GM19324 (cell line): ENCODE measurements at regions not wholly inside any gene's neighbourhood (a gene's known extent, or its start where the extent isn't known, plus 50 kb on each side); places are given as distances from the start of the nearest gene placed in this dataset.
"Not testable (repeated sequence)": the region's sequence is repeated elsewhere in the genome, so short reads cannot be mapped to it uniquely, and the experiment has no call there.

Experiments
- ATAC-seq: cut with Tn5 transposase; IDR thresholded peaks from one replicate; pipeline ENCODE4 v1.9.1; 2021; ENCODE audit warnings: mild to moderate bottlenecking, moderate library complexity; ENCODE audit not compliant: unreplicated experiment, low FRiP score

GRCh38 chr2:33906129-33906528 is 307.0 kb upstream of the FAM98A start:
- ATAC-seq = not testable (repeated sequence)

DNA sequence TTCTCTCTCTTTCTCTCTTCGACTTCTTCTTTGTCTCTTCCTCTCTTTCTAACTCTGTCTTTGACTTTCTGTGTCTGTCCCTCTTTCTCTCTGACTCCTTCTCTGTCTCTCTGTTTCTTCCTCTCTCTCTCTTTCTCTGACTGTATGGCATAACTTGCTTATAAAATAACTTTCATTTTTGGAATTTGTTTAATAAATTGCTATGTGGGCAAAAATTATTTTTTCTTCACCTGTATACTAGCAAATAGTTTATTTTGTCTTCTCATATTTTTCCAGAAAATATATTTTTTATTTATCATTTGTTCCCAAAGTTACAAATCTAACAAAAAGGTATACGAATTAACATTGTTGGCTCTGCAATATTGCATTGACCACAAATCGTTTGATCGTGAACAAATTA is 305.7 kb upstream of the FAM98A start:
- no peak for ATAC-seq

DNA sequence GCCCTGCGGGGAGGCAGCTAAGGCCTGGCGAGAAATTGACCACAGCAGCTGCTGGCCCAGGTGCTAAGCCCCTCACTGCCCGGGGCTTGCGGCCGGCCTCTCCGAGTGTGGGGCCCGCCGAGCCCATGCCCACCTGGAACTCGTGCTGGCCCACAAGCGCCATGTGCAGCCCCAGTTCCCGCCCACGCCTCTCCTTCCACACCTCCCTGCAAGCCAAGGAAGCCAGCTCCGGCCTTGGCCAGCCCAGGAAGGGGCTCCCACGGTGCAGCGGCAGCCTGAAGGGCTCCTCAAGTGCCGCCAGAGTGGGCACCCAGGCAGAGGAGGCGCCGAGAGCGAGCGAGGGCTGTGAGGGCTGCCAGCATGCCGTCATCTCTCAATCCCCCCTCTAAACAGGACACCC is 304.6 kb upstream of the FAM98A start:
- ATAC-seq = no peak

GRCh38 chr2:33903215-33903614 is 304.1 kb upstream of the FAM98A start:
- ATAC-seq = no peak

DNA sequence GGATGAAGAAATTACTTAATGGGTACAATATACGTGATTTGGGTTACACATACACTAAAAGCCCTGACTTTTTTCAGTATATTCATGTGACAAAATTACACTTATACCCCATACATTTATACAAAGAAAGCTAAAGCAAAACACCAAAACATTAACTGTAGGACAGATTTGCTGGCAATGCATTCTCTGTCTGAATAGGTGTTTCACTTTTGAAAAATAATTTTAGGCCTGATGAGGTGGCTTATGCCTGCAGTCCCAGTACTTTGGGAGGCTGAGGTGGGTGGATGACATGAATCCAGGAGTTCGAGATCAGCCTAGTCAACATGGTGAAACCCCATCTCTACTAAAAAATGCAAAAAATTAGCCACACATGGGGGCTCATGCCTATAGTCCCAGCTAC is 301.5 kb upstream of the FAM98A start:
- ATAC-seq = no peak

DNA sequence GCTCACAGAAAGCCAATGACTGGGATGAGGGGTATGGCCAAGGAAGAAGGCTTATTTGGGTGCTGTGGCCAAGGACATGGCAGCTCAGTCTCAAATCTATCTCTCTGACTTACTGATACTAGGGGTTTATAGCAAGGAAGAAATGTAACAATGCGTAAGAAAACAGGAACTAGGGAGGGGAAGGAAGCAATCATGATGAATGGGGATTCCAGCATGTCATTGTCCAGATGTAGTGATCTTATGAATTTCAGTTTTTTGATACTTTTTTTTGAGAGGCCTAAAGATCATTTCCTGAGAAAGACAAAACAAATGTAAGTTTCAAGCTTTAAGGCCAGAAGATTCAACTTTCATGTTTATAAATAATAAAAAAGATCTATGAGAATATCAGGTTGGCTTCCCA is 298.6 kb upstream of the FAM98A start:
- no peak for ATAC-seq

- ATAC-seq = no peak
Observed at GRCh38 chr2:33893824-33894223, 294.7 kb upstream of the FAM98A start.

DNA sequence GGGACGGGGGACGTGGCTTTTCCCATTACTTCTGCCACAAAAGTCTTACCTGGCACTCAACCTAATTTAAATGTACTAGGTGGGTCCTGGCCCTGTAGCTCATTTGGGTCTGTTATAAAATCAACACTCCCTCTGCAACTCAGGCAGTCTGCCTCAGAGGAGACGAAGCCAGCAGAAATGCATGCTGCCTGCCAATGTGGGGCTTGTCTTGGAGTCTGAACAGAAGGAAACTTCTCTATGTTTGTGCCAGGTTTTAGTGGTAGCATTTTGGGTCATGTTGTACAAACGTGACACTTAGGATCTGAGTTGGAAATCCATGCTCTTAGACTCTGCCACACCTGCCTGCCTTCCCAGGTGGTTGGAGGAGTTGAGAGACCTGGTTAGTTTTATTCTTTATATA is 292.5 kb upstream of the FAM98A start:
- ATAC-seq = no peak

GRCh38 chr2:33890686-33891085 is 291.6 kb upstream of the FAM98A start:
- ATAC-seq = no peak

DNA sequence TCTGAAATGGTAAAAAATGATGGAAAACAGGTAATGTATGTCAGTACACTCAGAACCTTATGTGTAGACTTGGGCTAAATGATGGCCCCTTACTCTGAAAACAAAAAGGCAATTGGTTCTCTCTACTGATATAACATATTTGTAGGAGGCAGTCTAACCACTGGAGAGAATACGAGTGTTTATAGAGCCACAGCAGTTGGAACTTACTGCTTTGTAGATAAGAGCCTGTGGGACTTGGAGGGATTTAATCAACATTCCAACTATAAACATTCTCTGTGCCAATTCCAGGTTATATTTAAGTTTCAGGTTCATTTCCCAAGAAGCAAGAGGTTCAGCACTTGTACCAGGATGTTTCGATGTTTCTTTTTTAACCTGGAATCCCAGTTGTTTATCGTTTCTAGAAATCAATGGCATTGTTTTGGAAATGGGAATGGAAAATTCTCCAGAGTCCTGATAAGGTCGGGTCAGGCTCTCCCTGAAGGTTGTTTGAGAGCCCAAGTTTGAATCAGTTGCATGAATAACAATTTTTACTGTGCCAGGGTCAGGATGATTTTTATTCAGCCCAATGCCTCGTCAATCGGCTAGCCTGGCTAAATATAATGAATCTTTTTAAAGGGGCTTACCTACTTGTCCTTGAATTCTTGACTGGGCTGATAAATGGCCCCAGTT is 278.4 kb upstream of the FAM98A start:
- ATAC-seq = no peak

DNA sequence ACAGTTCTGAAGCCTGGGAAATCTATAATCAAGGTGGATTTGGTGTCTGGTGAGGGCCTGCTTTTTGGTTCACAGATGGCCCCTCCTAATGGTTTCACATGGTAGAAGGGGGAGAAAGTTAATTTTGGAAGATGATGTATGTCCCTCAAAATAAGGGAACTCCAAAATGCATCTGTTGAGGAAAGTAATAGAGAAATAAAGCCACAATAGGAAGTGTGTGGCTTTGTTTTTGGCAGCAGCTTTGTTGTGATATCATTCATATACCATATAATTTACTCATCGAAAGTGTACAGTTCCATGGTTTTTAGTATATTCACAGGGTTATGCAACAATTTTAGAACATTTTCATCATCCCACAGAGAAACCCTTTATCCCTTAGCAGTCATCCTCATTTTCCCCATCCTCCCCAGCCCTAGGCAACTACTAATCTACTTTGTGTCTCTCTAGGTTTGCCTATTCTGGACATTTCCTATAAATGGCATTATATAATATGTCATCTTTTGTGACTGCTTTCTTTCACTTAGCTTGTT is 274.0 kb upstream of the FAM98A start:
- no peak for ATAC-seq

- ATAC-seq = no peak
Observed at GRCh38 chr2:33859811-33860461, 260.8 kb upstream of the FAM98A start.

DNA sequence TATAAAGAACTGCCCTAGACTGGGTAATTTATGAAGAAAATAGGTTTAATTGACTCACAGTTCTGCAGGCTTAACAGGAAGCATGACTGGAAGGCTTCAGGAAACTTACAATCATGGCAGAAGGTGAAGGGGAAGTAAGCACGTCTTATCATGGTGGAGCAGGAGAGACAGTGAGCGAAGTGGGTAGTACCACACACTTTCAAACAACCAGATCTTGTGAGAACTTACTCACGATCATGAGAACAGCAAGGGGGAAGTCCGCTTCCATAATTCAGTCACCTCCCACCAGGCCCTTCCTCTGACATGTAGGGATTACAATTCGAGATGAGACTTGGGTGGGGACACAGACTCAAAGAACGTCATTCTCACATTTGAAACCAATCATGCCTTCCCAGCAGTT is 260.1 kb upstream of the FAM98A start:
- no peak for ATAC-seq

- ATAC-seq = no peak
Observed at GRCh38 chr2:33848486-33848885, 249.4 kb upstream of the FAM98A start.

GRCh38 chr2:33839791-33840190 is 240.7 kb upstream of the FAM98A start:
- ATAC-seq = no peak

GRCh38 chr2:33836628-33837027 is 237.5 kb upstream of the FAM98A start:
- ATAC-seq = no peak

GRCh38 chr2:33835911-33836310 is 236.8 kb upstream of the FAM98A start:
- ATAC-seq = no peak

GRCh38 chr2:33822964-33823363 is 223.9 kb upstream of the FAM98A start:
- ATAC-seq = no peak

- ATAC-seq = no peak
Observed at GRCh38 chr2:33812707-33813106, 213.6 kb upstream of the FAM98A start.

DNA sequence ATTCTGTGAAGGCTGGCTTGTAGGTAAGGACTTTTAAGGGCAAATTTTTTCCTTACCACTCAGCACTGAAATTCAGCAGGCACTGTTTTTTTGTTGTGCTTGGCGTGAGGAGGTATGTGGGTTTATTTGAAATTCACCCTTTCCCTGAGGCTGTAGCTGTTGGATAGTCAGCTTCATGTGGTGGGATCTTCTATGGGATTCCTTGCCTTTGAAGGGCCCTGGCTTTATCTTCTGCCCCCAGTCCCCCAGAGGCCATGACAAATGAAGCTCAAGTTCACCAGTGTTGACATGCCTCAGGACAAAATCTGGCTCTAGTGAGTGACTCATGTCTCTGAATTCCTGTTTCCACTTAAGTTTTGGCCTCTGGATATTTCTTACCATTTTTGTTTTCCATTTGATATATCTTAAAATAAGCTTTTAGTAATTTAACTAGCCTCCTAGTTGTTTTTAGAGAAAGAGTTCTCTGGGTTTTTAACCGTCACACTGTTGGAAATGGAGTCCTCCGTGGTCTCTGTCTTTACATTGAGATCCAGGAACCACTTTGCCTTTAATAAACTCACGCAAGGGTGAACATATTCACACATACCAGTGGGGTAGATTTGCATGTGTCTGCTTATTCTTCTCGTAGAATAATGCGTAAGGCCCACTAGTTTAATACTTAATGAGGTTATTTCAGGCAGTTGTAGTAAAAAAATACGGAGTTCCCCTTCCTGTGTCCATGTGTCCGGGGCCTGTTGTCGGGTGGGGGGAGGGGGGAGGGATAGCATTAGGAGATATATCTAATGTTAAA is 211.1 kb upstream of the FAM98A start:
- no peak for ATAC-seq

- ATAC-seq = no peak
Observed at GRCh38 chr2:33806041-33806440, 206.9 kb upstream of the FAM98A start.
